ENCODE measurements at regions not wholly inside any gene's neighbourhood (a gene's known extent, or its start where the extent isn't known, plus 50 kb on each side); places are given as distances from the start of the nearest gene placed in this dataset.

DNA sequence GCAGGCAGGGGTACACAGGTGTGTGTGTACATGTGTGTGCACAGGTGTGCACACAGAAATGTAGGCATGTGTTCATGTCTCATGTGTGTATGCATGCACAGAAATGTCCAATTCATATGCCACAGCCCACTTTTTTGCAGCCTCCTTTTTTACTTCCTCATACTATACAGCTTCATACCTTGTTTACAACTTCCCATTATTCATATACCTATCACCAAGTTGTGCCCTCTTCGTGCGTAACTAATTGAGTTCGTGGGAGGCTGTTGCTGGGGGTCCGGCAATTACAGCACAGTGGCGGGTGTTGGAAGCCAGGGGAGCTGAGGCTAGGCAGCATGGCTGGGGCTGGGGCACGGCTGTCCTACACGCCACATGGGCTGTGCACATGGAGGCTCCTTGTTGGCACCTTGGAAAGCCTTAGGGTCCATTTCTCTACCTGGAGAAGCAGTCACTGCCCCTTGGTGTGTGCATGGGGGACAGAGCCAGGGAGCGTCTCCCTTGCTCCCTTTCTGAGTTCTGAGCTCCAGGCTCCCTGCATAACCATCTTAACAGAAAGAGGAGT, 266.7 kb downstream of the ENGASE start:
- H3K4me3 ChIP-seq (ENCODE audit: low read depth, low read length) = no peak overlapping the region
- no peak for DNase-seq (ENCODE audit: low read depth, low spot score)
- in situ Hi-C loops (cut with HindIII; ENCODE audit: low sequenced_read_pairs) = no loop called here
- no peak for TF ChIP-seq CTCF (IDR thresholded peaks at IDR 0.05; ENCODE audit: low read depth, low read length)

DNA sequence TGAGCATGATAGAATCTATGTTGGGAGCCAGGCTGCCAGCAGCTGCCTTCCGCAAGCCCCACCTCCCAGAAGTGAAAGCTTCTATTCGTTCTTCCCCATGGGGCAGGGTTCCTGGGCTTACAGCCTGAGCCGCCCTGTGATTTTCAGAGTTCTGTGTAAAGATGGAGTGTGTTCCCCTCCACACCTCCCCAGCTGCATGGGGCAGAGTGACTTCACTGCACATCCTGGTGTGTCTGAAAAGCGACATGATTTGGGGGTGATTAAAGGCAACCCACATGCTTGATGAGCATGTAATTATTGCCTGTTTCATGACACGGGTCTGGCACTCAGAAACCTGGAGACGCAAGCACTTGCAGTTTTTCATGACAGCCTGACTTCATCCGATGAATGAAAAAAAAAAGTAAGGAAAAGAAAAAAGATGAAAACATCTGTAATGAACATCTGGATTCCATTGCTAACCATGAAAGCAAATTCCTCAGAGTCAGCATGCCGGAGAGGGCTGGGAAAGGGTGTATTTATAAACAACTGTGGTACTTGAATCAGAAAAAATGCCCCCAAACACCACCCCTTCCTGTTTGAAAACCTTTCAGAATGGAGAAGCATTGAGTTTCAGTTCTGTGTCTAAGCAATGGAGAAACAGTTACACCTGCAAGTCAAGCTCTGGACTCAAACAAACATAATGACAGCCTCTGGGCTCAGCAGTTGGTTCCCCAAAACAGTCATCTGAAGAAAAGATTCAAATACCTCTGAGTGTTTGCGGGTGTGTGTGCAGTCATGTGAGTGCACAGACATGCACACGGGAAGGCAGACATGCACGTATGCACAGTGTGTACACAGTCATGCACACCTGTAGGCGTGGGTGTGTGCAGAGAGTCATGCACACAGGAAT, 266.0 kb downstream of the ENGASE start:
- no peak overlapping the region for H3K4me3 ChIP-seq (ENCODE audit: low read depth, low read length)
- TF ChIP-seq CTCF (IDR thresholded peaks at IDR 0.05; ENCODE audit: low read depth, low read length) = no peak
- DNase-seq (ENCODE audit: low read depth, low spot score) = no peak
- in situ Hi-C loops (cut with HindIII; ENCODE audit: low sequenced_read_pairs) = no loop called here

- no peak overlapping the region for H3K4me3 ChIP-seq (ENCODE audit: low read depth, low read length)
- in situ Hi-C loops (cut with HindIII; ENCODE audit: low sequenced_read_pairs) = no loop called here
- no peak for TF ChIP-seq CTCF (IDR thresholded peaks at IDR 0.05; ENCODE audit: low read depth, low read length)
- DNase-seq (ENCODE audit: low read depth, low spot score) = no peak
These were observed 264.7 kb downstream of the ENGASE start for GRCh38 chr17:79339321-79339720.

DNA sequence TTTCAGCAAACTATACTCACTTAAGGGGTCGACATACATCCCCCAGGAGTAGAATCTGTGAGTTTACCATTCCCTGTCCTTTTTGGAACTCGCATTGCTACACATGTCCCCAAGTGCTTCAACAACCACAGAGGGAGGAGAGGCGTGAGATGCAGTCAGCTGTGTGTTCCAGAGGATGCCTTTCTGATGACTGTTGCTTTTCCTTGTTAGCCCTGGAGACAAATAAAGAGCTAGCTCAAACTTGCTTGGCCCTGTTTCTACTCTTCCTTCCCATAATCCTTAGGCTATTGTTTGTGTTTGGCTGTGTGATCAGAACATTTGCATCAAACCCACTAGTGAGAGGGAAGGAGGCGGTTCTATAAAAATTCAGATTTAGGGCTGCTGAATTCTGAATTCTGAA, 264.0 kb downstream of the ENGASE start:
- DNase-seq (ENCODE audit: low read depth, low spot score) = no peak

DNA sequence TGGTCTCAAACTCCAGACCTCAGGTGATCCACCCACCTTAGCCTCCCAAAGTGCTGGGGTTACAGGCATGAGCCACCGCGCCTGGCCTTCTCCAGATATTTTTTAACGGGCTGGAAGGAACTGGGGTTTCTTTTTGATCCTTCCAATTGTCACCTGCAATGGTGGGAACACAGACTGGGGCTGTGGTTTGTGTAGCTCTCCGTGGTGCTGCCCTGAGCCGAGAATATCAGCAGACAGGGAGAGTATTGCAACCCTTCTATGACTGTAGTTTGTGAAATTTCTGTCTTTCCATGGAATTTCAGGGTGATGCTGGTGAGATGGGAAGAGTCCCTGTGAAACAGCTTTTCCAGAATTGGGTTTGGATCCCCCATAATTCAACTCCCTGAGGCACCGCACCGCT, 263.5 kb downstream of the ENGASE start:
- TF ChIP-seq CTCF (IDR thresholded peaks at IDR 0.05; ENCODE audit: low read depth, low read length) = no peak
- H3K4me3 ChIP-seq (ENCODE audit: low read depth, low read length) = no peak overlapping the region
- in situ Hi-C loops (cut with HindIII; ENCODE audit: low sequenced_read_pairs) = no loop called here
- DNase-seq (ENCODE audit: low read depth, low spot score) = no peak

More for the DNA sequence above, 264.0 kb downstream of the ENGASE start:
- no peak overlapping the region for H3K4me3 ChIP-seq (ENCODE audit: low read depth, low read length)
- TF ChIP-seq CTCF (IDR thresholded peaks at IDR 0.05; ENCODE audit: low read depth, low read length) = no peak
- in situ Hi-C loops (cut with HindIII; ENCODE audit: low sequenced_read_pairs) = no loop called here

DNA sequence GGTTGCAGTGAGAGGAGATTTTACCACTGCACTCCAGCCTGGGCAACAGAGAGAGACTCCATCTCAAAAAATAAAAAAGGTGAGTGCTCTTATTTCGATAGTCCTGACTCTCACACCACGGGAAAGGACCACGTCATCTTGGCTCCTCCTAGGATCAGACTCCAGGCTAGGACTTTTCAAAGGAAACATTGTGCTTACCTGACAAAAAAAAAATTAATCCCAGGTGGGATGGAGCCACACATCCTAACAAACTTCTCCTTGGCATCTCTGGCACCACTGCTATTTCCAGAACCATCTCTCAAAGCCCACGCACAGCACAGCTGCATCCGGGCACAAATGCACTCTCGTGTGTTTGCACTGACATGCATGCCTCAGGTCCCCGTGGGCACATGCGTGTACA, 262.4 kb downstream of the ENGASE start:
- H3K4me3 ChIP-seq (ENCODE audit: low read depth, low read length) = no peak overlapping the region
- in situ Hi-C loops (cut with HindIII; ENCODE audit: low sequenced_read_pairs) = no loop called here
- no peak for TF ChIP-seq CTCF (IDR thresholded peaks at IDR 0.05; ENCODE audit: low read depth, low read length)

More for the DNA sequence above, 262.4 kb downstream of the ENGASE start:
- DNase-seq (ENCODE audit: low read depth, low spot score) = no peak
